ENCODE measurements at regions not wholly inside any gene's neighbourhood (a gene's known extent, or its start where the extent isn't known, plus 50 kb on each side); places are given as distances from the start of the nearest gene placed in this dataset.
"Not testable (repeated sequence)": the region's sequence is repeated elsewhere in the genome, so short reads cannot be mapped to it uniquely, and the experiment has no call there.

GRCh38 chr14:30272848-30273832 lies 285.8 kb upstream of the G2E3 start:
- H3K4me3 Mint-ChIP-seq (ENCODE audit: unreplicated experiment): no peak overlapping the region
- Histone ChIP-seq H3K27ac (ENCODE audit: low read depth, low read length) (no peak overlapping the region), H3K9me3 (ENCODE audit: insufficient read depth, low read depth, low read length) (no peaks in the 10 kb centered on the region), H3K36me3 (ENCODE audit: insufficient read depth, low read length) (no peaks in the 10 kb centered on the region), H4K20me1 (ENCODE audit: insufficient read depth, low read length) (no peaks in the 10 kb centered on the region), H3K27me3 (ENCODE audit: insufficient read depth, low read length) (no peaks in the 10 kb centered on the region), H3K4me3 (ENCODE audit: insufficient read depth, low read depth, low read length) (no peak overlapping the region), H2AFZ (ENCODE audit: low read depth, low read length) (no peak overlapping the region), H3K4me1 (ENCODE audit: insufficient read depth, low read length) (peaks cover 3% of the 10 kb centered on the region), H3K9ac (ENCODE audit: low read length) (no peak overlapping the region), H3K79me2 (ENCODE audit: insufficient read depth, low read length) (no peaks in the 10 kb centered on the region), H3K4me2 (ENCODE audit: low read length) (no peak overlapping the region)
- H3K36me3 Mint-ChIP-seq (ENCODE audit: low read depth, unreplicated experiment): peaks cover 2% of the 10 kb centered on the region
- DNase-seq (ENCODE audit: low read depth) (no peak), FAIRE-seq (no peak)
- no peaks in the 10 kb centered on the region for H3K9me3 Mint-ChIP-seq (ENCODE audit: unreplicated experiment)
- H3K27ac Mint-ChIP-seq (ENCODE audit: unreplicated experiment): no peak overlapping the region
- no peaks in the 10 kb centered on the region for H3K4me1 Mint-ChIP-seq (ENCODE audit: low read depth, unreplicated experiment)
- TF ChIP-seq EZH2 (IDR thresholded peaks at IDR 0.05; ENCODE audit: insufficient read depth, low read length) (no peak), CTCF (IDR thresholded peaks at IDR 0.05; ENCODE audit: insufficient read depth, low read depth, low read length) (no peak)
- H3K27me3 Mint-ChIP-seq (ENCODE audit: low read depth, unreplicated experiment): peaks cover 14% of the 10 kb centered on the region

DNA sequence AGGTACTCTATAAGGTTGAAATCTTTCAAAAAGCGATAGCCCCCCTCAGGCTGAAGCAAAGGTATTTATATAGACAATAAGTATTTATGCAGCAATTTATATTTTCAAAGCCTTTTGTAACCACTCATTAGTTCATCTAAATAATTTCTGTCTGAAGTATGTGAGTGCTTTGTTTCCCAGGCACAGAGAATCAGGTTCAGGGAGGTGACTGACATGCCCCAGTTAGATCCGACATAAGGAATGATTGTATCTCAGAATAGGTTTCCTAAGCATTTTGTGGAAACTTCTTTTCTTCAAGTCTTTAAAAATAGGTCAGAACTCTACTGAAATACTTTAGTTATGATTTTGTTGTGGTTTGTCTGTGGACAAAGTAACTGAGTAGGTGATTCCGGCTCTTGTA lies 283.4 kb upstream of the G2E3 start:
- H4K20me1 ChIP-seq (ENCODE audit: insufficient read depth, low read length): no peaks in the 10 kb centered on the region
- no peak overlapping the region for H3K27ac ChIP-seq (ENCODE audit: low read depth, low read length)
- DNase-seq (ENCODE audit: low read depth): no peak
- H3K4me1 ChIP-seq (ENCODE audit: insufficient read depth, low read length): no peaks in the 10 kb centered on the region
- H3K4me2 ChIP-seq (ENCODE audit: low read length): no peak overlapping the region
- Mint-ChIP-seq H3K4me3 (ENCODE audit: unreplicated experiment) (no peak overlapping the region), H3K9me3 (ENCODE audit: unreplicated experiment) (no peaks in the 10 kb centered on the region), H3K27ac (ENCODE audit: unreplicated experiment) (no peak overlapping the region), H3K27me3 (ENCODE audit: low read depth, unreplicated experiment) (peaks cover 12% of the 10 kb centered on the region), H3K36me3 (ENCODE audit: low read depth, unreplicated experiment) (peaks cover 2% of the 10 kb centered on the region), H3K4me1 (ENCODE audit: low read depth, unreplicated experiment) (no peaks in the 10 kb centered on the region)
- no peak overlapping the region for H3K9ac ChIP-seq (ENCODE audit: low read length)
- no peaks in the 10 kb centered on the region for H3K36me3 ChIP-seq (ENCODE audit: insufficient read depth, low read length)
- TF ChIP-seq CTCF (IDR thresholded peaks at IDR 0.05; ENCODE audit: insufficient read depth, low read depth, low read length): no peak
- TF ChIP-seq EZH2 (IDR thresholded peaks at IDR 0.05; ENCODE audit: insufficient read depth, low read length): no peak
- no peak for FAIRE-seq
- H2AFZ ChIP-seq (ENCODE audit: low read depth, low read length): no peak overlapping the region
- H3K9me3 ChIP-seq (ENCODE audit: insufficient read depth, low read depth, low read length): no peaks in the 10 kb centered on the region
- H3K79me2 ChIP-seq (ENCODE audit: insufficient read depth, low read length): no peaks in the 10 kb centered on the region
- H3K4me3 ChIP-seq (ENCODE audit: insufficient read depth, low read depth, low read length): no peak overlapping the region
- H3K27me3 ChIP-seq (ENCODE audit: insufficient read depth, low read length): no peaks in the 10 kb centered on the region

DNA sequence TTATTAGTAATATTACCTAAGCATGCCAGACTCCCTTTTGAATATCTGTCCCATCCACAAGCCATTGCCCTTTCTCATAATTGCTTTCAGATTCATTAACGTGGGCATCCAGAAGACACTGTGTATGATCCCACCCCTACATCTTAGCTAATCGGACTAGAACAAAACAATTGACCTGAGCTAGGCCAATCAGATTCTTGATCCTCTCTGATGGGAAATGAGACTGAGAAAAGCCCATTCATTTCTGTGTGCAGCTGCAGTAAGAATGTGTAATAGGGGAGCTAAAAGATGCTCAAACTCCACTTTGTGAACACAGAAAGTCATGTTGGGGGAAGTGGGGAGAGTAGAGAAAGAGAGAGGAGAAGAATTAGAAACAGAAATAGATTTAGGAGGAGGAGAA lies 281.7 kb upstream of the G2E3 start:
- H3K4me1 ChIP-seq (ENCODE audit: insufficient read depth, low read length): no peaks in the 10 kb centered on the region
- H2AFZ ChIP-seq (ENCODE audit: low read depth, low read length): no peak overlapping the region
- H3K4me3 ChIP-seq (ENCODE audit: insufficient read depth, low read depth, low read length): no peak overlapping the region
- DNase-seq (ENCODE audit: low read depth) (no peak), FAIRE-seq (no peak)
- Mint-ChIP-seq H3K36me3 (ENCODE audit: low read depth, unreplicated experiment) (peaks cover 2% of the 10 kb centered on the region), H3K27ac (ENCODE audit: unreplicated experiment) (no peak overlapping the region), H3K4me3 (ENCODE audit: unreplicated experiment) (no peak overlapping the region), H3K4me1 (ENCODE audit: low read depth, unreplicated experiment) (no peaks in the 10 kb centered on the region), H3K9me3 (ENCODE audit: unreplicated experiment) (no peaks in the 10 kb centered on the region), H3K27me3 (ENCODE audit: low read depth, unreplicated experiment) (peaks cover 12% of the 10 kb centered on the region)
- H3K79me2 ChIP-seq (ENCODE audit: insufficient read depth, low read length): no peaks in the 10 kb centered on the region
- H3K36me3 ChIP-seq (ENCODE audit: insufficient read depth, low read length): no peaks in the 10 kb centered on the region
- H3K4me2 ChIP-seq (ENCODE audit: low read length): no peak overlapping the region
- no peaks in the 10 kb centered on the region for H4K20me1 ChIP-seq (ENCODE audit: insufficient read depth, low read length)
- no peak overlapping the region for H3K27ac ChIP-seq (ENCODE audit: low read depth, low read length)
- H3K9me3 ChIP-seq (ENCODE audit: insufficient read depth, low read depth, low read length): no peaks in the 10 kb centered on the region
- no peak overlapping the region for H3K9ac ChIP-seq (ENCODE audit: low read length)
- H3K27me3 ChIP-seq (ENCODE audit: insufficient read depth, low read length): no peaks in the 10 kb centered on the region
- TF ChIP-seq EZH2 (IDR thresholded peaks at IDR 0.05; ENCODE audit: insufficient read depth, low read length): no peak
- TF ChIP-seq CTCF (IDR thresholded peaks at IDR 0.05; ENCODE audit: insufficient read depth, low read depth, low read length): no peak

- H3K36me3 Mint-ChIP-seq (ENCODE audit: low read depth, unreplicated experiment); H3K4me1 Mint-ChIP-seq (ENCODE audit: low read depth, unreplicated experiment); H2AFZ ChIP-seq (ENCODE audit: low read depth, low read length); H3K36me3 ChIP-seq (ENCODE audit: insufficient read depth, low read length); DNase-seq (ENCODE audit: low read depth); FAIRE-seq; H3K27ac ChIP-seq (ENCODE audit: low read depth, low read length); H3K9me3 ChIP-seq (ENCODE audit: insufficient read depth, low read depth, low read length); H3K79me2 ChIP-seq (ENCODE audit: insufficient read depth, low read length); H3K4me2 ChIP-seq (ENCODE audit: low read length); H3K4me1 ChIP-seq (ENCODE audit: insufficient read depth, low read length); H3K9me3 Mint-ChIP-seq (ENCODE audit: unreplicated experiment); H3K4me3 ChIP-seq (ENCODE audit: insufficient read depth, low read depth, low read length); H3K9ac ChIP-seq (ENCODE audit: low read length); H3K27me3 ChIP-seq (ENCODE audit: insufficient read depth, low read length); H3K27ac Mint-ChIP-seq (ENCODE audit: unreplicated experiment); H3K4me3 Mint-ChIP-seq (ENCODE audit: unreplicated experiment); H4K20me1 ChIP-seq (ENCODE audit: insufficient read depth, low read length): not testable (repeated sequence)
- peaks cover 12% of the 10 kb centered on the region for H3K27me3 Mint-ChIP-seq (ENCODE audit: low read depth, unreplicated experiment)
Observed at GRCh38 chr14:30278856-30279255, 280.1 kb upstream of the G2E3 start.

All from astrocyte (in vitro differentiated cells and primary cell).